K562 (cell line): ENCODE measurements at regions not wholly inside any gene's neighbourhood (a gene's known extent, or its start where the extent isn't known, plus 50 kb on each side); places are given as distances from the start of the nearest gene placed in this dataset.

Experiments
- ATAC-seq: fragments of 200-7000 bp; cut with Tn5 transposase; 3 replicates; pipeline ENCODE4 v1.9.1; 2020; ENCODE audit warnings: moderate library complexity
- BruUV-seq: library from RNA; stranded (reverse); fragments of 400-500 nt; replicated peaks from 2 replicates; lab custom pipeline; 2021; lab: Mats Ljungman, UMichigan
- CTCF ChIA-PET: fragments of 300-600 bp; formaldehyde crosslinking; extraction: SDS; loops from one replicate; lab custom pipeline; 2021; ENCODE audit warnings: low intra/inter-chr PET ratio; lab: Yijun Ruan, JAX
- POLR2A ChIA-PET: fragments of 300-600, 350-650 bp; sonication (Branson Sonifier 250); formaldehyde crosslinking; extraction: SDS; loops from one replicate; lab custom pipeline; 2021; ENCODE audit warnings: antibody characterized with exemption, inconsistent platforms; lab: Yijun Ruan, JAX
- DNase-seq, 4 experiments: peaks; one replicate each; pipeline versions ENCODE4 v3.0.0 to v3.0.0-alpha.2; 2011 to 2018; ENCODE audit warnings: low spot score in 3 of 4, mixed read lengths in 3 of 4; ENCODE audit errors: extremely low read depth in 1 of 4
- FAIRE-seq: peaks from 2 replicates; lab custom pipeline; 2011; peaks lifted over from hg19 to GRCh38; lab: Jason Lieb, UNC
- H2AFZ ChIP-seq: 2 replicates; pipeline ENCODE4 v1.6.0; 2011; ENCODE audit warnings: low read depth, low read length, control low read depth, inconsistent platforms
- H3K27ac ChIP-seq: fragments of 200-600 bp; 3 replicates; pipeline ENCODE4 v1.8.0; 2011; ENCODE audit warnings: low read depth, mild to moderate bottlenecking, control low read depth, inconsistent platforms, low read length, moderate library complexity, mixed read lengths; ENCODE audit errors: extremely low read depth
- H3K27me3 ChIP-seq, 2 experiments: fragments of 300-600 bp in 1 of 2; 2 replicates in 1 of 2; 3 replicates in 1 of 2; pipeline versions ENCODE4 v1.6.0 to v1.8.0; 2011; ENCODE audit warnings: inconsistent platforms in 2 of 2, low read length in 2 of 2, mild to moderate bottlenecking in 1 of 2, mixed read lengths in 1 of 2, moderate library complexity in 1 of 2; ENCODE audit not compliant: control insufficient read depth in 2 of 2, insufficient read depth in 2 of 2
- H3K36me3 ChIP-seq: fragments of 300-600 bp; 3 replicates; pipeline ENCODE4 v1.8.0; 2011; ENCODE audit warnings: mild to moderate bottlenecking, low read length, inconsistent platforms; ENCODE audit not compliant: control insufficient read depth, insufficient read depth
- H3K4me1 ChIP-seq, 2 experiments: fragments of 200-600 bp in 1 of 2; replicated peaks in 1 of 2; 2 replicates in 1 of 2; 3 replicates in 1 of 2; pipeline versions ENCODE4 v1.5.1 to v1.8.0; 2011; ENCODE audit warnings: inconsistent platforms in 2 of 2, low read length in 2 of 2, mild to moderate bottlenecking in 1 of 2, mixed read lengths in 1 of 2, moderate library complexity in 1 of 2; ENCODE audit not compliant: control insufficient read depth in 2 of 2, insufficient read depth in 2 of 2
- H3K4me2 ChIP-seq: 2 replicates; pipeline ENCODE4 v1.6.1; 2011; ENCODE audit warnings: low read length, control low read depth, inconsistent platforms, mixed read lengths; ENCODE audit not compliant: insufficient read depth
- H3K4me3 ChIP-seq: fragments of 200-600 bp; sonication (generic), shearing (Covaris generic); 2 replicates; pipeline ENCODE4 v1.5.1; 2016; ENCODE audit warnings: control low read depth, inconsistent platforms
- H3K79me2 ChIP-seq: fragments of 200-600 bp; 3 replicates; pipeline ENCODE4 v1.8.0; 2011; ENCODE audit warnings: low read length, inconsistent platforms; ENCODE audit not compliant: control insufficient read depth, insufficient read depth
- H3K9ac ChIP-seq, 2 experiments: 2 replicates each; pipeline versions ENCODE4 v1.6.0 to v1.6.1; 2011; ENCODE audit warnings: low read depth in 2 of 2, low read length in 2 of 2, control low read depth in 1 of 2, inconsistent platforms in 1 of 2, mild to moderate bottlenecking in 1 of 2, mixed read lengths in 1 of 2; ENCODE audit not compliant: insufficient read depth in 1 of 2
- H3K9me1 ChIP-seq: one replicate; pipeline ENCODE4 v1.6.0; 2011; ENCODE audit warnings: inconsistent platforms, mild to moderate bottlenecking, low read length, moderate library complexity; ENCODE audit not compliant: control insufficient read depth, insufficient read depth
- H3K9me3 ChIP-seq: replicated peaks from 2 replicates; pipeline ENCODE4 v1.5.1; 2011; ENCODE audit warnings: low read depth, low read length, inconsistent platforms; ENCODE audit not compliant: control insufficient read depth, insufficient read depth
- H4K20me1 ChIP-seq: replicated peaks from 2 replicates; pipeline ENCODE4 v1.6.1; 2011; ENCODE audit warnings: low read length, inconsistent platforms, mixed read lengths; ENCODE audit not compliant: control insufficient read depth, insufficient read depth
- C11orf30 ChIP-seq: fragments of 450-650 bp; IDR thresholded peaks from 2 replicates; pipeline ENCODE4 v1.6.1; 2016; ENCODE audit warnings: low read depth, mild to moderate bottlenecking
- CBX8 ChIP-seq: fragments of 200-600 bp; sonication (generic); IDR thresholded peaks from 2 replicates; pipeline ENCODE4 v1.6.1; 2012; ENCODE audit warnings: borderline replicate concordance, mixed run types, low read depth, mild to moderate bottlenecking, moderate library complexity, mixed read lengths, low read length, control low read depth, inconsistent platforms; ENCODE audit not compliant: poor library complexity, severe bottlenecking; ENCODE audit errors: extremely low read depth
- CGGBP1 ChIP-seq: fragments of 250-450 bp; sonication (Bioruptor Pico); IDR thresholded peaks from 2 replicates; pipeline ENCODE4 v1.9.0; 2021; ENCODE audit warnings: mild to moderate bottlenecking
- CREB1 ChIP-seq, 2 experiments: sonication (generic) in 1 of 2; formaldehyde crosslinking in 1 of 2; IDR thresholded peaks; 2 replicates each; pipeline versions ENCODE4 v1.6.1 to v1.8.0; 2012 to 2022; ENCODE audit warnings: inconsistent platforms in 1 of 2, mild to moderate bottlenecking in 1 of 2, missing genetic modification reagents in 1 of 2, moderate library complexity in 1 of 2
- FOS ChIP-seq: IDR thresholded peaks from 3 replicates; pipeline ENCODE4 v1.6.1; 2011; ENCODE audit not compliant: insufficient read length; ENCODE audit errors: extremely low read depth
- FOXJ2 ChIP-seq: fragments of 200-800 bp; sonication (Bioruptor generic); IDR thresholded peaks from 2 replicates; pipeline ENCODE4 v1.6.1; 2016; ENCODE audit warnings: missing genetic modification characterization, missing compliant biosample characterization
- GATA2 ChIP-seq: sonication (generic); formaldehyde crosslinking; IDR thresholded peaks from 2 replicates; pipeline ENCODE4 v1.4.0; 2020; ENCODE audit warnings: mild to moderate bottlenecking, missing genetic modification reagents
- HINFP ChIP-seq: fragments of 450-650 bp; conservative IDR thresholded peaks from 2 replicates; pipeline ENCODE4 v1.6.1; 2016; ENCODE audit warnings: missing genetic modification characterization, low read depth, mild to moderate bottlenecking, control low read depth, missing compliant biosample characterization
- HOXB6 ChIP-seq: fragments of 250-450 bp; sonication (Bioruptor Pico); IDR thresholded peaks from 2 replicates; pipeline ENCODE4 v1.5.1; 2022; ENCODE audit warnings: mild to moderate bottlenecking, borderline replicate concordance
- POLR2AphosphoS5 ChIP-seq: IDR thresholded peaks from 2 replicates; pipeline ENCODE4 v1.6.1; 2011; ENCODE audit warnings: mild to moderate bottlenecking, low read depth, low read length, moderate library complexity; ENCODE audit not compliant: control insufficient read depth, insufficient read depth
- PRPF4 ChIP-seq: fragments of 200-400 bp; formaldehyde crosslinking; IDR thresholded peaks from one replicate; pipeline ENCODE4 v1.6.1; 2017; ENCODE audit warnings: low read length, low read depth, mild to moderate bottlenecking; ENCODE audit not compliant: insufficient read depth, poor library complexity, severe bottlenecking
- PTTG1 ChIP-seq: fragments of 450-650 bp; IDR thresholded peaks from 2 replicates; pipeline ENCODE4 v1.6.1; 2016; ENCODE audit warnings: low read depth, mild to moderate bottlenecking, missing genetic modification characterization, missing compliant biosample characterization
- SMAD3 ChIP-seq: fragments of 450-650 bp; formaldehyde crosslinking; conservative IDR thresholded peaks from 2 replicates; pipeline ENCODE4 v1.4.0; 2020; ENCODE audit warnings: mild to moderate bottlenecking
- TCF3 ChIP-seq: sonication (generic); formaldehyde crosslinking; IDR thresholded peaks from 2 replicates; pipeline ENCODE4 v1.4.0; 2020; ENCODE audit warnings: mild to moderate bottlenecking, missing genetic modification reagents
- WGBS: fragments of 100-300 bp; shearing (Covaris generic); methylation state at CpG from one replicate; pipeline ENCODE4 v1.1.6; 2016; ENCODE audit warnings: low coverage, mixed read lengths; ENCODE audit not compliant: insufficient coverage; ENCODE audit errors: missing lambda C conversion rate; 5-methylcytosine and 5-hydroxymethylcytosine counted together
- in situ Hi-C: fragments of 300-500 bp; cut with MboI; formaldehyde crosslinking; loops from 4 replicates; pipeline ENCODE4 v1.15.0; 2018; ENCODE audit warnings: inconsistent platforms, mixed read lengths
- intact Hi-C: fragments of 100-400 bp; cut with micrococcal nuclease; formaldehyde crosslinking; loops from 2 replicates; pipeline ENCODE4 v1.14.2; 2022
- TF ChIP-seq, protein P1 (sequence below): fragments of 450-650 bp; IDR thresholded peaks from 2 replicates; pipeline ENCODE4 v1.6.1; 2018; ENCODE audit not compliant: partially characterized antibody
- TF ChIP-seq, protein P2 (sequence below), 2 experiments: fragments of 450-650 bp; conservative IDR thresholded peaks; 2 replicates each; pipeline ENCODE4 v1.6.1; 2017; ENCODE audit warnings: mild to moderate bottlenecking in 2 of 2, moderate library complexity in 2 of 2

DNA sequence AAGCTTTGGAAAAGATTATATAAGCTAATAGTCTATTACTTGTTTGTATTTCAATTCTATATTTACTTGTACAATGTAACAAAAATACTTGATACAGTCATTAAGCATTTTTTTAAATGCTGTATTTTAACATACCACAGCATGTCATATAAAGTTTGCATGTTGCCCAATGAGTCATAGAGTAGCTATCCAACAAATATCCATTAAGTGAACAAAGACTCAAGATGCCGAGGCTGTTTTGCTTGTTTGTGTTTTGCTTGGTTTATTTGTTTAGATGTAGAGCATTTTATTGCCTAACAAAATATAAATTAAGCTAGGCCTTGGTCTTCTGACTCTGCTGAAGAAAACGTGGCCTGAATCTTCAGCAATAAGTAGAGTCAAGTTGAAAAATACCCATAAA, 1584.3 kb upstream of the NUDT12 start:
- H4K20me1 ChIP-seq = no peaks in the 10 kb centered on the region
- H3K4me2 ChIP-seq = no peak overlapping the region
- H3K36me3 ChIP-seq = no peaks in the 10 kb centered on the region
- ChIA-PET POLR2A (no interaction called here), CTCF (no interaction called here)
- intact Hi-C loops = no loop called here
- no peak overlapping the region for H3K27ac ChIP-seq
- no peak for DNase-seq
- H2AFZ ChIP-seq = no peak overlapping the region
- no TSS peak for BruUV-seq
- H3K9me3 ChIP-seq = no peaks in the 10 kb centered on the region
- no peaks in the 10 kb centered on the region for H3K27me3 ChIP-seq
- in situ Hi-C loops = no loop called here
- H3K79me2 ChIP-seq = no peaks in the 10 kb centered on the region
- 46% methylated on average over 2 of the region's 2 CpGs for WGBS
- H3K4me3 ChIP-seq = no peak overlapping the region
- no peak overlapping the region for H3K9ac ChIP-seq
- no peaks in the 10 kb centered on the region for H3K4me1 ChIP-seq
- no peak for FAIRE-seq
- ATAC-seq = no peak
- H3K9me1 ChIP-seq = no peaks in the 10 kb centered on the region
- no peak for TF ChIP-seq POLR2AphosphoS5
- no peak for TF ChIP-seq CREB1 (IDR thresholded peaks at IDR 0.05)
- no peak for TF ChIP-seq CREB1 (CRISPR knock-in tag; IDR thresholded peaks at IDR 0.05)
- no peak for TF ChIP-seq GATA2 (CRISPR knock-in tag)
- no peak for TF ChIP-seq SMAD3 (CRISPR knock-in tag)
- no peak for TF ChIP-seq C11orf30
- no peak for TF ChIP-seq CBX8
- TF ChIP-seq, protein P1, sequence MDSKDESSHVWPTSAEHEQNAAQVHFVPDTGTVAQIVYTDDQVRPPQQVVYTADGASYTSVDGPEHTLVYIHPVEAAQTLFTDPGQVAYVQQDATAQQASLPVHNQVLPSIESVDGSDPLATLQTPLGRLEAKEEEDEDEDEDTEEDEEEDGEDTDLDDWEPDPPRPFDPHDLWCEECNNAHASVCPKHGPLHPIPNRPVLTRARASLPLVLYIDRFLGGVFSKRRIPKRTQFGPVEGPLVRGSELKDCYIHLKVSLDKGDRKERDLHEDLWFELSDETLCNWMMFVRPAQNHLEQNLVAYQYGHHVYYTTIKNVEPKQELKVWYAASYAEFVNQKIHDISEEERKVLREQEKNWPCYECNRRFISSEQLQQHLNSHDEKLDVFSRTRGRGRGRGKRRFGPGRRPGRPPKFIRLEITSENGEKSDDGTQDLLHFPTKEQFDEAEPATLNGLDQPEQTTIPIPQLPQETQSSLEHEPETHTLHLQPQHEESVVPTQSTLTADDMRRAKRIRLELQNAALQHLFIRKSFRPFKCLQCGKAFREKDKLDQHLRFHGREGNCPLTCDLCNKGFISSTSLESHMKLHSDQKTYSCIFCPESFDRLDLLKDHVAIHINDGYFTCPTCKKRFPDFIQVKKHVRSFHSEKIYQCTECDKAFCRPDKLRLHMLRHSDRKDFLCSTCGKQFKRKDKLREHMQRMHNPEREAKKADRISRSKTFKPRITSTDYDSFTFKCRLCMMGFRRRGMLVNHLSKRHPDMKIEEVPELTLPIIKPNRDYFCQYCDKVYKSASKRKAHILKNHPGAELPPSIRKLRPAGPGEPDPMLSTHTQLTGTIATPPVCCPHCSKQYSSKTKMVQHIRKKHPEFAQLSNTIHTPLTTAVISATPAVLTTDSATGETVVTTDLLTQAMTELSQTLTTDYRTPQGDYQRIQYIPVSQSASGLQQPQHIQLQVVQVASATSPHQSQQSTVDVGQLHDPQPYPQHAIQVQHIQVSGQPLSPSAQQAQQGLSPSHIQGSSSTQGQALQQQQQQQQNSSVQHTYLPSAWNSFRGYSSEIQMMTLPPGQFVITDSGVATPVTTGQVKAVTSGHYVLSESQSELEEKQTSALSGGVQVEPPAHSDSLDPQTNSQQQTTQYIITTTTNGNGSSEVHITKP = no peak
- TF ChIP-seq PTTG1 (tag) = no peak
- no peak for TF ChIP-seq FOS
- no peak for TF ChIP-seq CGGBP1 (CRISPR knock-in tag)
- TF ChIP-seq, protein P2, sequence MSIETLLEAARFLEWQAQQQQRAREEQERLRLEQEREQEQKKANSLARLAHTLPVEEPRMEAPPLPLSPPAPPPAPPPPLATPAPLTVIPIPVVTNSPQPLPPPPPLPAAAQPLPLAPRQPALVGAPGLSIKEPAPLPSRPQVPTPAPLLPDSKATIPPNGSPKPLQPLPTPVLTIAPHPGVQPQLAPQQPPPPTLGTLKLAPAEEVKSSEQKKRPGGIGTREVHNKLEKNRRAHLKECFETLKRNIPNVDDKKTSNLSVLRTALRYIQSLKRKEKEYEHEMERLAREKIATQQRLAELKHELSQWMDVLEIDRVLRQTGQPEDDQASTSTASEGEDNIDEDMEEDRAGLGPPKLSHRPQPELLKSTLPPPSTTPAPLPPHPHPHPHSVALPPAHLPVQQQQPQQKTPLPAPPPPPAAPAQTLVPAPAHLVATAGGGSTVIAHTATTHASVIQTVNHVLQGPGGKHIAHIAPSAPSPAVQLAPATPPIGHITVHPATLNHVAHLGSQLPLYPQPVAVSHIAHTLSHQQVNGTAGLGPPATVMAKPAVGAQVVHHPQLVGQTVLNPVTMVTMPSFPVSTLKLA (conservative IDR thresholded peaks at IDR 0.05) = no peak
- TF ChIP-seq PRPF4 = no peak
- no peak for TF ChIP-seq FOXJ2 (tag)
- TF ChIP-seq HOXB6 (CRISPR knock-in tag) = no peak
- no peak for TF ChIP-seq TCF3
- TF ChIP-seq HINFP = no peak
